AML-193 (cell line): ENCODE measurements at regions not wholly inside any gene's neighbourhood (a gene's known extent, or its start where the extent isn't known, plus 50 kb on each side); places are given as distances from the start of the nearest gene placed in this dataset.
"Not testable (repeated sequence)": the region's sequence is repeated elsewhere in the genome, so short reads cannot be mapped to it uniquely, and the experiment has no call there.

Source experiments
- DNase-seq, 2 experiments: peaks; one replicate each; lab custom pipeline; 2025; lab: John Stamatoyannopoulos, UW

GRCh38 chr5:98128271-98128670 lies 645.2 kb upstream of the RGMB start:
- DNase-seq = no peak

GRCh38 chr5:98128846-98129245 lies 644.6 kb upstream of the RGMB start:
- no peak for DNase-seq

- DNase-seq = no peak
Observed at GRCh38 chr5:98130261-98131035, 643.0 kb upstream of the RGMB start.

GRCh38 chr5:98144116-98144515 lies 629.3 kb upstream of the RGMB start:
- DNase-seq = no peak

- no peak for DNase-seq
Observed at GRCh38 chr5:98144710-98145109, 628.8 kb upstream of the RGMB start.

- no peak for DNase-seq
Observed at GRCh38 chr5:98157368-98157767, 616.1 kb upstream of the RGMB start.

- DNase-seq = no peak
Observed at GRCh38 chr5:98158440-98158839, 615.0 kb upstream of the RGMB start.

GRCh38 chr5:98163796-98164493 lies 609.5 kb upstream of the RGMB start:
- DNase-seq = no peak

GRCh38 chr5:98168871-98169270 lies 604.6 kb upstream of the RGMB start:
- DNase-seq = no peak

GRCh38 chr5:98170994-98171393 lies 602.5 kb upstream of the RGMB start:
- DNase-seq = no peak

GRCh38 chr5:98173334-98173733 lies 600.1 kb upstream of the RGMB start:
- DNase-seq = no peak

- DNase-seq = no peak
Observed at GRCh38 chr5:98175474-98175873, 598.0 kb upstream of the RGMB start.

GRCh38 chr5:98179791-98180755 lies 593.4 kb upstream of the RGMB start:
- DNase-seq = no peak

- no peak for DNase-seq
Observed at GRCh38 chr5:98186128-98186527, 587.3 kb upstream of the RGMB start.

GRCh38 chr5:98187945-98188344 lies 585.5 kb upstream of the RGMB start:
- DNase-seq = no peak

- not testable (repeated sequence) for DNase-seq
Observed at GRCh38 chr5:98190344-98190743, 583.1 kb upstream of the RGMB start.

GRCh38 chr5:98193921-98194760 lies 579.3 kb upstream of the RGMB start:
- DNase-seq = no peak

- no peak for DNase-seq
Observed at GRCh38 chr5:98200726-98201541, 572.5 kb upstream of the RGMB start.

GRCh38 chr5:98204798-98205197 lies 568.7 kb upstream of the RGMB start:
- no peak for DNase-seq

- DNase-seq = no peak
Observed at GRCh38 chr5:98205691-98206461, 567.6 kb upstream of the RGMB start.
